K562 (cell line): ENCODE measurements at regions not wholly inside any gene's neighbourhood (a gene's known extent, or its start where the extent isn't known, plus 50 kb on each side); places are given as distances from the start of the nearest gene placed in this dataset.

ENCODE experiments used
- ATAC-seq: fragments of 200-7000 bp; cut with Tn5 transposase; 3 replicates; pipeline ENCODE4 v1.9.1; 2020; ENCODE audit warnings: moderate library complexity
- BruUV-seq: library from RNA; stranded (reverse); fragments of 400-500 nt; replicated peaks from 2 replicates; lab custom pipeline; 2021; lab: Mats Ljungman, UMichigan
- CTCF ChIA-PET: fragments of 300-600 bp; formaldehyde crosslinking; extraction: SDS; loops from one replicate; lab custom pipeline; 2021; ENCODE audit warnings: low intra/inter-chr PET ratio; lab: Yijun Ruan, JAX
- POLR2A ChIA-PET: fragments of 300-600, 350-650 bp; sonication (Branson Sonifier 250); formaldehyde crosslinking; extraction: SDS; loops from one replicate; lab custom pipeline; 2021; ENCODE audit warnings: antibody characterized with exemption, inconsistent platforms; lab: Yijun Ruan, JAX
- DNase-seq, 4 experiments: peaks; one replicate each; pipeline versions ENCODE4 v3.0.0 to v3.0.0-alpha.2; 2011 to 2018; ENCODE audit warnings: low spot score in 3 of 4, mixed read lengths in 3 of 4; ENCODE audit errors: extremely low read depth in 1 of 4
- FAIRE-seq: peaks from 2 replicates; lab custom pipeline; 2011; peaks lifted over from hg19 to GRCh38; lab: Jason Lieb, UNC
- H2AFZ ChIP-seq: 2 replicates; pipeline ENCODE4 v1.6.0; 2011; ENCODE audit warnings: low read depth, low read length, control low read depth, inconsistent platforms
- H3K27ac ChIP-seq: fragments of 200-600 bp; 3 replicates; pipeline ENCODE4 v1.8.0; 2011; ENCODE audit warnings: low read depth, mild to moderate bottlenecking, control low read depth, inconsistent platforms, low read length, moderate library complexity, mixed read lengths; ENCODE audit errors: extremely low read depth
- H3K27me3 ChIP-seq, 2 experiments: fragments of 300-600 bp in 1 of 2; 2 replicates in 1 of 2; 3 replicates in 1 of 2; pipeline versions ENCODE4 v1.6.0 to v1.8.0; 2011; ENCODE audit warnings: inconsistent platforms in 2 of 2, low read length in 2 of 2, mild to moderate bottlenecking in 1 of 2, mixed read lengths in 1 of 2, moderate library complexity in 1 of 2; ENCODE audit not compliant: control insufficient read depth in 2 of 2, insufficient read depth in 2 of 2
- H3K36me3 ChIP-seq: fragments of 300-600 bp; 3 replicates; pipeline ENCODE4 v1.8.0; 2011; ENCODE audit warnings: mild to moderate bottlenecking, low read length, inconsistent platforms; ENCODE audit not compliant: control insufficient read depth, insufficient read depth
- H3K4me1 ChIP-seq, 2 experiments: fragments of 200-600 bp in 1 of 2; replicated peaks in 1 of 2; 2 replicates in 1 of 2; 3 replicates in 1 of 2; pipeline versions ENCODE4 v1.5.1 to v1.8.0; 2011; ENCODE audit warnings: inconsistent platforms in 2 of 2, low read length in 2 of 2, mild to moderate bottlenecking in 1 of 2, mixed read lengths in 1 of 2, moderate library complexity in 1 of 2; ENCODE audit not compliant: control insufficient read depth in 2 of 2, insufficient read depth in 2 of 2
- H3K4me2 ChIP-seq: 2 replicates; pipeline ENCODE4 v1.6.1; 2011; ENCODE audit warnings: low read length, control low read depth, inconsistent platforms, mixed read lengths; ENCODE audit not compliant: insufficient read depth
- H3K4me3 ChIP-seq: fragments of 200-600 bp; sonication (generic), shearing (Covaris generic); 2 replicates; pipeline ENCODE4 v1.5.1; 2016; ENCODE audit warnings: control low read depth, inconsistent platforms
- H3K79me2 ChIP-seq: fragments of 200-600 bp; 3 replicates; pipeline ENCODE4 v1.8.0; 2011; ENCODE audit warnings: low read length, inconsistent platforms; ENCODE audit not compliant: control insufficient read depth, insufficient read depth
- H3K9ac ChIP-seq, 2 experiments: 2 replicates each; pipeline versions ENCODE4 v1.6.0 to v1.6.1; 2011; ENCODE audit warnings: low read depth in 2 of 2, low read length in 2 of 2, control low read depth in 1 of 2, inconsistent platforms in 1 of 2, mild to moderate bottlenecking in 1 of 2, mixed read lengths in 1 of 2; ENCODE audit not compliant: insufficient read depth in 1 of 2
- H3K9me1 ChIP-seq: one replicate; pipeline ENCODE4 v1.6.0; 2011; ENCODE audit warnings: inconsistent platforms, mild to moderate bottlenecking, low read length, moderate library complexity; ENCODE audit not compliant: control insufficient read depth, insufficient read depth
- H3K9me3 ChIP-seq: replicated peaks from 2 replicates; pipeline ENCODE4 v1.5.1; 2011; ENCODE audit warnings: low read depth, low read length, inconsistent platforms; ENCODE audit not compliant: control insufficient read depth, insufficient read depth
- H4K20me1 ChIP-seq: replicated peaks from 2 replicates; pipeline ENCODE4 v1.6.1; 2011; ENCODE audit warnings: low read length, inconsistent platforms, mixed read lengths; ENCODE audit not compliant: control insufficient read depth, insufficient read depth
- FIP1L1 ChIP-seq: fragments of 200-400 bp; formaldehyde crosslinking; IDR thresholded peaks from 2 replicates; pipeline ENCODE4 v1.6.1; 2018; ENCODE audit warnings: mild to moderate bottlenecking, low read depth, low read length; ENCODE audit not compliant: poor library complexity, severe bottlenecking
- HDAC8 ChIP-seq: fragments of 450-650 bp; IDR thresholded peaks from 2 replicates; pipeline ENCODE4 v1.6.1; 2016; ENCODE audit warnings: mild to moderate bottlenecking, missing genetic modification characterization, moderate library complexity, missing compliant biosample characterization
- JUNB ChIP-seq: fragments of 450-650 bp; formaldehyde crosslinking; conservative IDR thresholded peaks from 2 replicates; pipeline ENCODE4 v1.4.0; 2020; ENCODE audit warnings: mild to moderate bottlenecking
- KAT8 ChIP-seq: fragments of 450-650 bp; IDR thresholded peaks from 2 replicates; pipeline ENCODE4 v1.6.1; 2016; ENCODE audit warnings: low read depth, mild to moderate bottlenecking
- LEF1 ChIP-seq: fragments of 450-650 bp; IDR thresholded peaks from 2 replicates; pipeline ENCODE4 v1.6.1; 2016; ENCODE audit warnings: mild to moderate bottlenecking
- POLR2G ChIP-seq: fragments of 200-400 bp; formaldehyde crosslinking; IDR thresholded peaks from 2 replicates; pipeline ENCODE4 v1.6.1; 2017; ENCODE audit warnings: low read depth, mild to moderate bottlenecking, antibody characterized with exemption, low read length, moderate library complexity
- SMARCA5 ChIP-seq: fragments of 450-650 bp; IDR thresholded peaks from 2 replicates; pipeline ENCODE4 v1.6.1; 2016
- SNIP1 ChIP-seq: fragments of 450-650 bp; IDR thresholded peaks from 2 replicates; pipeline ENCODE4 v1.7.1; 2017; ENCODE audit warnings: low read depth, mild to moderate bottlenecking
- ZNF133 ChIP-seq: fragments of 250-450 bp; sonication (Bioruptor Pico); IDR thresholded peaks from 2 replicates; pipeline ENCODE4 v1.4.0; 2020; ENCODE audit warnings: mild to moderate bottlenecking
- ZNF165 ChIP-seq: fragments of 250-450 bp; sonication (Bioruptor Pico); IDR thresholded peaks from 2 replicates; pipeline ENCODE4 v1.4.0; 2020; ENCODE audit warnings: borderline replicate concordance
- ZNF184 ChIP-seq: sonication (generic); formaldehyde crosslinking; IDR thresholded peaks from 2 replicates; pipeline ENCODE4 v1.5.0; 2020; ENCODE audit warnings: missing genetic modification reagents
- ZNF384 ChIP-seq: IDR thresholded peaks from 2 replicates; pipeline ENCODE4 v1.6.1; 2012; ENCODE audit warnings: low read depth, low read length, improper control_type of control experiment
- ZNF589 ChIP-seq: fragments of 200-800 bp; sonication (Bioruptor generic); IDR thresholded peaks from 2 replicates; pipeline ENCODE4 v1.6.1; 2016; ENCODE audit warnings: low read depth, missing genetic modification characterization, missing compliant biosample characterization
- ZNF696 ChIP-seq: fragments of 250-450 bp; sonication (Bioruptor Pico); conservative IDR thresholded peaks from 2 replicates; pipeline ENCODE4 v1.4.0; 2020; ENCODE audit warnings: mild to moderate bottlenecking, moderate library complexity
- WGBS: fragments of 100-300 bp; shearing (Covaris generic); methylation state at CpG from one replicate; pipeline ENCODE4 v1.1.6; 2016; ENCODE audit warnings: low coverage, mixed read lengths; ENCODE audit not compliant: insufficient coverage; ENCODE audit errors: missing lambda C conversion rate; 5-methylcytosine and 5-hydroxymethylcytosine counted together
- in situ Hi-C: fragments of 300-500 bp; cut with MboI; formaldehyde crosslinking; loops from 4 replicates; pipeline ENCODE4 v1.15.0; 2018; ENCODE audit warnings: inconsistent platforms, mixed read lengths
- intact Hi-C: fragments of 100-400 bp; cut with micrococcal nuclease; formaldehyde crosslinking; loops from 2 replicates; pipeline ENCODE4 v1.14.2; 2022
- TF ChIP-seq, protein P1 (sequence below): sonication (generic); formaldehyde crosslinking; IDR thresholded peaks from 2 replicates; pipeline ENCODE4 v1.8.0; 2022; ENCODE audit warnings: mild to moderate bottlenecking, missing genetic modification reagents, borderline replicate concordance
- TF ChIP-seq, protein P2 (sequence below): IDR thresholded peaks from 2 replicates; pipeline ENCODE4 v1.6.1; 2012; ENCODE audit warnings: low read depth, low read length, improper control_type of control experiment, borderline replicate concordance

DNA sequence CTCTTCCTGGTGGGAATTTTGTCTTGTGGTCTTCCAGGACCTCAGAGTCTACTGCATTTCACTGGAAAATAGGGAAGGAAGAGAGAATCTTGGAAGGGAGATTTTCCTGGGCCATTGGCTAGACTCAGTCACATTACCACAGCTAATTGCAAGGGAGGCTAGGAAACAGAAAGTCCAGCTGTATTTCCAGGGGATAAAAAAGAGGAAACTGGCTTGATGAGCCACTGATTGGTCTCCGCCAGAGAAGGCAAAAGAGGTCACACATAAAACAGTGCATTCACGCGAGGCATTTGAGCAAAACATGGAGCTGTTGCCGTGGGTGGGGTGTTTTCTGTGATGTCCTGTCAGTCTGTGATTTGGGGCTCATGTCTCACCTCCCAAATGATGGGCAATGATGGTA lies 345.3 kb downstream of the FOXL1 start:
- DNase-seq (no peak), ATAC-seq (no peak)
- Histone ChIP-seq H3K9ac (no peak overlapping the region), H3K4me2 (no peak overlapping the region), H3K4me3 (no peak overlapping the region), H4K20me1 (peaks cover 8% of the 10 kb centered on the region; the same call in 1 of the 2 replicates)
- WGBS = 9% methylated on average over 4 of the region's 4 CpGs
- POLR2A ChIA-PET = interaction anchor here (0.5 to 0.6 kb wide), 2 partner anchors 10 to 222 kb away, joined by 3 to 5 read pairs; no protein-coding TSS in a partner anchor
- TF ChIP-seq, protein P1, sequence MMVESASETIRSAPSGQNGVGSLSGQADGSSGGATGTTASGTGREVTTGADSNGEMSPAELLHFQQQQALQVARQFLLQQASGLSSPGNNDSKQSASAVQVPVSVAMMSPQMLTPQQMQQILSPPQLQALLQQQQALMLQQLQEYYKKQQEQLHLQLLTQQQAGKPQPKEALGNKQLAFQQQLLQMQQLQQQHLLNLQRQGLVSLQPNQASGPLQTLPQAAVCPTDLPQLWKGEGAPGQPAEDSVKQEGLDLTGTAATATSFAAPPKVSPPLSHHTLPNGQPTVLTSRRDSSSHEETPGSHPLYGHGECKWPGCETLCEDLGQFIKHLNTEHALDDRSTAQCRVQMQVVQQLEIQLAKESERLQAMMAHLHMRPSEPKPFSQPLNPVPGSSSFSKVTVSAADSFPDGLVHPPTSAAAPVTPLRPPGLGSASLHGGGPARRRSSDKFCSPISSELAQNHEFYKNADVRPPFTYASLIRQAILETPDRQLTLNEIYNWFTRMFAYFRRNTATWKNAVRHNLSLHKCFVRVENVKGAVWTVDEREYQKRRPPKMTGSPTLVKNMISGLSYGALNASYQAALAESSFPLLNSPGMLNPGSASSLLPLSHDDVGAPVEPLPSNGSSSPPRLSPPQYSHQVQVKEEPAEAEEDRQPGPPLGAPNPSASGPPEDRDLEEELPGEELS = no peak
- TF ChIP-seq SNIP1 = no peak
- TF ChIP-seq ZNF696 (CRISPR knock-in tag) = no peak
- no peak for TF ChIP-seq JUNB (CRISPR knock-in tag)
- no peak for TF ChIP-seq HDAC8 (tag)
- TF ChIP-seq ZNF184 (CRISPR knock-in tag) = no peak
- TF ChIP-seq ZNF133 (CRISPR knock-in tag) = no peak
- TF ChIP-seq, protein P2, sequence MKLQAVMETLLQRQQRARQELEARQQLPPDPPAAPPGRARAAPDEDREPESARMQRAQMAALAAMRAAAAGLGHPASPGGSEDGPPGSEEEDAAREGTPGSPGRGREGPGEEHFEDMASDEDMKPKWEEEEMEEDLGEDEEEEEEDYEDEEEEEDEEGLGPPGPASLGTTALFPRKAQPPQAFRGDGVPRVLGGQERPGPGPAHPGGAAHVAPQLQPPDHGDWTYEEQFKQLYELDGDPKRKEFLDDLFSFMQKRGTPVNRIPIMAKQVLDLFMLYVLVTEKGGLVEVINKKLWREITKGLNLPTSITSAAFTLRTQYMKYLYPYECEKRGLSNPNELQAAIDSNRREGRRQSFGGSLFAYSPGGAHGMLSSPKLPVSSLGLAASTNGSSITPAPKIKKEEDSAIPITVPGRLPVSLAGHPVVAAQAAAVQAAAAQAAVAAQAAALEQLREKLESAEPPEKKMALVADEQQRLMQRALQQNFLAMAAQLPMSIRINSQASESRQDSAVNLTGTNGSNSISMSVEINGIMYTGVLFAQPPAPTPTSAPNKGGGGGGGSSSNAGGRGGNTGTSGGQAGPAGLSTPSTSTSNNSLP = no peak
- no peak for TF ChIP-seq ZNF384
- no peak for TF ChIP-seq POLR2G
- TF ChIP-seq KAT8 = no peak
- TF ChIP-seq LEF1 = no peak
- TF ChIP-seq ZNF589 (CRISPR knock-in tag) = no peak
- TF ChIP-seq SMARCA5 = no peak
- TF ChIP-seq ZNF165 = no peak
- TF ChIP-seq FIP1L1 = no peak
- TF ChIP-seq, all 486 proteins: peak for 0
- intact Hi-C loops (no loop called here), in situ Hi-C loops (no loop called here)
- H3K79me2 ChIP-seq = no peaks in the 10 kb centered on the region
- CTCF ChIA-PET = no interaction called here
- no peaks in the 10 kb centered on the region for H3K9me1 ChIP-seq
- no peaks in the 10 kb centered on the region for H3K36me3 ChIP-seq
- no peaks in the 10 kb centered on the region for H3K9me3 ChIP-seq
- no TSS peak for BruUV-seq
- no peak for FAIRE-seq
- peaks cover 0 to 5% of the 10 kb centered on the region in 2 experiments; a peak in 3 of 5 replicates for H3K4me1 ChIP-seq
- no peak overlapping the region for H3K27ac ChIP-seq
- peaks cover 34 to 70% of the 10 kb centered on the region in 2 experiments for H3K27me3 ChIP-seq
- no peak overlapping the region for H2AFZ ChIP-seq
